Stimulated activated CD8-positive, alpha-beta memory T cell treated with anti-CD3 and anti-CD28 coated beads, Interleukin-4, amount 100 ng/mL, for 48 hours (primary cell): ENCODE measurements at regions not wholly inside any gene's neighbourhood (a gene's known extent, or its start where the extent isn't known, plus 50 kb on each side); places are given as distances from the start of the nearest gene placed in this dataset.
"Not testable (repeated sequence)": the region's sequence is repeated elsewhere in the genome, so short reads cannot be mapped to it uniquely, and the experiment has no call there.

Experiments
- DNase-seq: peaks from one replicate; pipeline ENCODE4 v3.0.0-alpha.2; 2020

DNA sequence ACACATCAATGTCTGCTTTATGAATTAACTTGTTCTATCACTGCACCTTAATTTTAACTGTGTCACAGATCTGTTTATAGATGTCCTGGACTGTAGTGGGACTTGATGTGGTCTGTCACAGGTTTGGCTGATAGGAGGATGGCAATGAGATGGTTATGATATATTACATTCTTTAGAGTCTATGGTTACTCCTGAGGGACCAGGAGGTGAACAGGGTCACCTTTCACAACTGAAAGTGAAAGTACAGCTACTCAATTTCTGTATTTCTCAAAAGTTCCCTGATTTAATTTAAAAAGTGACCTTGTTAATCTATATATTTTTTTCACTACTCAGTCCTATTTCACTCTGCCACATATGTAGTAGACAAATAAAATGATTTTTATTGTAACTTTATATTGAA, 1284.1 kb upstream of the GYPC start:
- no peak for DNase-seq

DNA sequence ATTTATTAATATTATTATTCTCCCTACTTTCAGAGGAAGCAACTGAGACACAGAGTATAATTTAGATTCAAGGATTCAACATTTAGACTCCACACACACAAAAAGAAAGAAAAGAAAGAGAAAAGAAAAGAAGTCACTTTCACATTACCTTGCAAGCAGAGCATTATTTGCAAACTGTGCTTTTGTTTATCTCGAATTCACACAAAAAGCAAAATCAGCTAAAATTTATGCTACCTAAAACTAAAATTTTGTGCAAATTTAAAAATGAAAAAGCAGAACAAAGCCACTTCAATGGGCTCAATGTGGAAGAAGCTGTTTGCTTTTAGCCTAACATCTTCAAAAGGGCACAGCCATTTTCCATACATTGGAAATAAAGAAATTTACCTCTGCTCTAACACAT, 1282.7 kb upstream of the GYPC start:
- DNase-seq = no peak

DNA sequence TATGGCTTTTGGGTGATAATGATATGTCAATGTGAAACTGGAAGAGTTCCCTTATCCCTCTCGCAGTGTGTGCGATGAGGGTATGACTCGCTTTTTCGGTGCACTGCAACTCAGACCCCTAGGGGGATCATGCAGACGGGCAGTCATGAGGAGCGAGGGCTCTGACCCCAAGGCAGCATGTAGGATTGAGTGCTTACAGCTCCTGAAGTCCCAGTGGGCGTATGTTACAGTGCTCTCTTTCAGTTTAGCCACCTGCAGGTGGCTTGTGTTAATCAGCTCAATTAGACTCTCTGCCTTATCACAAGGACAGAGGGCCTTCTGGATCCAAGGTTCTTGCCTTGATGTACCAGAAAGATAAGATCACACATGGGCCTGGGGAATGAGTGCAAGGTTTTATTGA, 1269.9 kb upstream of the GYPC start:
- no peak for DNase-seq

DNA sequence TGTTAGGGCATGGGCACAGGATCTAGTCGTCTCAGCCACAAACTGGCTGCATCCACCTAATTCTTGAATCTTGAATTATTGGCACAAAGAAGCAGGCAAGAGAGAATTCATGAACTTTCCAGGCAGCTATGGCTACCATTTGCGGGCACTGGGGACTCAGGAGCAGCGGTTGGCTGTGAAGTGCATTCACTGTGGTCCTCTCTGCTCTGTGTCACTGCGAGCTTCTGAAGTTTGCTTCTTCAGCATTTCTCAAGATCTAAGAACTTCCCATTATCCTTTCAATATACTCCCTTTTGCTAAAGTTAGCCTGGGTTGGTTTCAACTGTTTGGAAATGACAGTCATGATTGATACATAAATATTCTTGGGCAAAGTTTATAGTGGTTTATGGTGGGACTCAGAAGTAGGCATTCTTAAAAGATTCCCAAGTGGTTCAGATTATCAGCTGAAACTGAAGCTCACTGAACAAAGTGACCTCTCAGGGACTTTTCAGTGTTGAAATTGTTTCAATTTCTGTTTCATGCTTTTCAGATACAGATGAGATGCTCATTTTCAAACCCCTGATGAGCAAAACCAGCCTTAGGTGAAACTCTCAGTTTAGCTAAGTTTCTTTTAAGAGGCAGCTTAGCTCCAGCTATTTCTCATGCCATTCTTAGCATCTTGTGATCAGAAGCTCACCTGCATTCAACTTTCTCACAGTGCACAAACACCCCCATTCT, 1258.3 kb upstream of the GYPC start:
- DNase-seq = no peak

- DNase-seq = no peak
Measured at GRCh38 chr2:125398738-125399524, 1257.0 kb upstream of the GYPC start.

GRCh38 chr2:125405816-125406215, 1250.1 kb upstream of the GYPC start:
- DNase-seq = no peak

DNA sequence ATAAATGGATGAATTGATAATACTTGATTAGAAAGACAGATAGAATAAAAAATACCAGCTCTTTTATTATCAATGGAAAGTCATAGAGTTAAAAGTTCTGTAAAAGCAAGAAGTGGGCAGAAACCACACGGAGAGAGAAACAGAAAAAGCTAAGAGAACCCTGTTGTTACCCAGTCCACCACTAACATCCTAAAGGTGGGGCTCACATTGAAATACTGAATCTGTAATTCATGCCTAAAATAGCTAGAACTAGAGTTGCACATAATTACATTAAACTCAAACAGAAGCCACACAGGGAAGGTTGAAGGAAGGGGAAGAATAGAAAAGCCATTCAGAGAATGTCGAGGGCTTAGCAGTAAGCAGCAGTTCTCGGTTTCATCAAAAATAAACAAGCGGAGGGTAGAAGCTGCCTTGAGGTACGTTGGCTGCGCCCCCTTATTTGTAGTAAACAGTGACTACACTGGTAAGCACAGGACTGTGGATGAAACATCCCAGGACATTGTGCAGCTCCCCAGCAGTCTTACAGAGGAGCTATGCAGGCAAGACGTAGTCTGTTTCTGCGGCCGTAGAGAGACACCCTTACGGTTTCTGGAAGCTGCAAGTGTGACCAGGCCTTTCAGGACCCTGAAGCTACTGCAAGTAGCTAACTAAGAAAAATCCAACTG, 1247.0 kb upstream of the GYPC start:
- DNase-seq = no peak

DNA sequence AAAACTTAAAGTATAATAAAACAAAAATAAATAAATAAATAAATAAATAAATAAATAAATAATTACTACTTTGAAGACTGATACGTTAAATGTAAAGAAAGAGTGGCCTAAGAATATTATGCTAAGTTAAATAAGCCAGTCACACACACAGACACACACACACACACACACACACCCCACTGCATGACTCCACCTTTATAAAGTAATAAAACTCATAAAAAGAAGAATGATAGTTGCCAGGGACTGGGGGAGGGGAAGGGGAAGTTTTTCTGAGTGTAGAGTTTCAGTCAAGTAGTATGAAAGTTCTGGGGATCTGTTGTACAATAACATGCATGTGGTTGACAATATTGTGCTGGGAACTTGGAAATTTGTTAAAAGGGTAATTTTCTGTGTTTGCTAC, 1237.5 kb upstream of the GYPC start:
- no peak for DNase-seq

DNA sequence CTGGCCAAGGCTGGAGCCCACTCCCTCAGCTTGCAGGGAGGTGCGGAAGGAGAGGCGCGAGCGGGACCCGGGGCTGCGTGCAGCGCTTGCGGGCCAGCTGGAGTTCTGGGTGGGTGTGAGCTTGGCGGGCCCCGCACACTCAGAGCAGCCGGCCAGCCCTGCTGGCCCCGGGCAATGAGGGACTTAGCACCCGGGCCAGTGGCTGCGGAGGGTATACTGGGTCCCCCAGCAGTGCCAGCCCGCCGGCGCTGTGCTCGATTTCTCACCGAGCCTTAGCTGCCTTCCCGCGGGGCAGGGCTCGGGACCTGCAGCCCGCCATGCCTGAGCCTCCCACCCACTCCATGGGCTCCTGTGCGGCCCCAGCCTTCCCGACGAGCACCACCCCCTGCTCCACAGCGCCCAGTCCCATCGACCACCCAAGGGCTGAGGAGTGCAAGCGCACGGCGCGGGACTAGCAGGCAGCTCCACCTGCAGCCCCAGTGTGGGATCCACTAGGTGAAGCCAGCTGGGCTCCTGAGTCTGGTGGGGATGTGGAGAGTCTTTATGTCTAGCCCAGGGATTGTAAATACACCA, 1233.7 kb upstream of the GYPC start:
- not testable (repeated sequence) for DNase-seq

- no peak for DNase-seq
Measured at GRCh38 chr2:125424266-125424785, 1231.6 kb upstream of the GYPC start.

GRCh38 chr2:125427721-125428315, 1228.1 kb upstream of the GYPC start:
- DNase-seq = no peak

DNA sequence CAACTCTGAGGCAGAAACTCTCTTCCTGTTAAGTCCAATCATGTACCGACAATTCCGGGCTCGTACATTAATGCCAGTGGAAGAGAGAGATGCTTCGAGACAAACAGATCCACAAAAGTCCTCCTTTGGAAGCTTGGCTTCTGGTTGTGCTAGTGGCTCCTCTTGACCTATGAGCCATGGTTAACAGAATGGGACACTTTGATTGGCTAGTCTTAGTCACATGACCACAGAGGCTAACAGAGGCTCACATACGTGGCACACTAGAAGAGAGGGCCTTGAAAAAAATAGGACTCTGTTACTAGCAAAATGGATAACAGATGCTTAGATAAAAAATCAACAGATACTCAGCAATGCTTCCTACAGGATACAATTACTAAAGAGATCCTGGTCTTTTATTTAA, 1211.9 kb upstream of the GYPC start:
- DNase-seq = no peak

- DNase-seq = no peak
Measured at GRCh38 chr2:125445495-125445894, 1210.5 kb upstream of the GYPC start.

DNA sequence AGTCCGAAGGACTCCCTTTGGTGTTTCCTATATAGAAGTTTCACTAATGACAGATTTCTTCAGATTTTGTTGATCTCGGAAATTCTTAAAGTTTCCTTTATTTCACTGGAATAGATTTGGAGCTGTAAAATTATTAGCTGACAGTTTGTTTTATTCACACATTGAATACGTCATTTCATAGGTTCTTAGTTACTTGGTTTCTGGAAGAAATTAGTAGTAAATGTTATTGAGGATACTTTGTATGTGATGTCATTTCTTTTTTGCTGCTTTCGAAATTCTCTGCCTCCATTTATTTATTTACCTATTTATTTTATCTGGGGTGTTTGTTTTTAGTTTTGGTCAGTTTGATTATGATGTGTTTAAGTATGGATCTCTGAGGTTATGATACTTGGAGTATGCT, 1205.9 kb upstream of the GYPC start:
- DNase-seq = no peak

DNA sequence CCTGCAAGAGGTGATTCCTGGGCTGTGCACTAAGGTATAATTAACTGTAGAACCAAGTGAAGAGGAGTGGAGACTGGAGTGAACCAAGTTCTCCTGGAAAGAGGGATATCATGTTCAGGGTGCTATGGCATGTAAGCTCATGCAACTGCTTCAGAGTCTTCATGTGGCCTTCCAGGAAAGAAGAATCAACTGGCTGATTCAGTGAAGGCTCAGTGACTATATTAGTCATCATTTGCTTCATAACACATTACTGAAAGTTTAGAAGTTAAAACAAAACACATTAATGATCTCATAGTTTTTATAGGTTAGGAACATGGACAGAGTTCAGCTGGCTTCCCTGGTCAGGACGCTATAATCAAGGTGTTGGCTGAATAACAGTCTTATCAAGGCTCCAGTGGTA, 1200.8 kb upstream of the GYPC start:
- DNase-seq = no peak

DNA sequence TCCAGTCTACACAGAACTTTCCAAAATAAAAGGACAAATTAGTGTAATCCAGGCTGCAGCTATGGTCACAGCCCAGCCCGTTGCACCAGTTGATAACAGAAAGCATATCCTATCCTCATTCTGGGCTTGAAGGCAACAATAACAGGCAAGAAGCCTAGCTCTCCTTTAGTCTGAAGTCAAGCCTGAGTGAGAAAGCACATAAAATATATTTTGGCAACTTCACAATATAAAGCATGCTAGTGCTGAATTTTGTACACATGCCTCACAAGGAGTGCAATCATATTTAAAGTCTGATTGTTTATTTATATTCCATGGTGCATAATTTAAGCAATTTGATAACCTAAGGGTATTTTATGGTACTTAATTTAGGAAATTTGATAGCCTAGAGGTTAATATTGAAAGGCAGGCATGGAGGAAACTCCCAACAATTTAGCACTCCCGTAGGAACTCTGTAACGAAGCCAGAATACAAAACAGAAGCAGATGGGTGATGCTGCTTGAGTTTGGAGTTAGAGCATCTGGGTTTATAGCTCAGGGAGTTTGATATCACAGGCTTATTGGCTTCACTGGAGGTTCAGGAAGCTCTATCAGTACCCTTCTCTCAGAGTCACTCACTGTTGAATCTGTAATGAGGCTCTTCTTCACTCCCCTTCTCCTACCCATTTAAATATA, 1199.1 kb upstream of the GYPC start:
- no peak for DNase-seq

DNA sequence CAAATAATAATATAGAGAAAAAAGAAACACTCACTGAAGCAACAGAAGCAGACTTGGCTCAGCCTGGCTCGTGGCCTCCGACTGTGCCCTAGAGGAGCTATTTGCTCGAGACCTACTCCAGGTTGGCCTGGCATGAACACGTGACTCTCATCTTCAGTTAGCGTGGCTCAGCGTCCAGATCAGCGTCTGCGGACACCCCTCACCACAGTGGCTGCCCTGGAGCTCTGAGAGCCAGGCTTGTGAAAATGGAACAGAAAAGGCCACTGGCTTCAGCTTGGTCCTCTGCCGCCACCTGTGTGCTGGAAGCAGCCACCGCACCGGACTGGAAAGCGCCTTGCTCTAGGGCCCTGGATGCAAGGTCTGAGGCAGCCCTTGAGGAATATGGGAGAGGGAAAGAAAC, 1184.0 kb upstream of the GYPC start:
- DNase-seq = no peak

DNA sequence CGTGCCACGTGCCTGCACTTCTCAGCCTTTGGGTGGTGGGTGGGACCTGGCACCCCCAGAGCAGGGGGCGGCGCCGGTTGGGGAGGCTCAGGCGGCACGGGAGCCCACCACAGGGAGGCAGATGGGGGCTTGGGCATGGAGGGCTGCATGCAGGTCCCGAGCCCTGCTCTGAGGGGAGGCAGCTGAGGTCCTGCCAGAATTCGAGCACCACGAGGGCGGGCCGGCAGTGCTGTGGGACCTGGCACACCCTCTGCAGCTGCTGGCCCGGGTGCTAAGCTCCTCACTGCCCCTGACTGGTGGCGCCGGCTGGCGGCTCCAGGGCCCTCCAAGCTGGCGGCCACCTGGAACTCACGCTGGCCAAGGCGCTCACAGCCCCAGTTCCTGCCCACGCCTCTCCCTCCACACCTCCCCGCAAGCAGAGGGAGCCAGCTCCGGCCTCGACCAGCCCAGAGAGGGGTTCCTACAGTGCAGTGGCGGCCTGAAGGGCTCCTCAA, 1176.8 kb upstream of the GYPC start:
- no peak for DNase-seq

GRCh38 chr2:125490308-125490707, 1165.7 kb upstream of the GYPC start:
- no peak for DNase-seq

- DNase-seq = no peak
Measured at GRCh38 chr2:125491663-125492062, 1164.3 kb upstream of the GYPC start.

DNA sequence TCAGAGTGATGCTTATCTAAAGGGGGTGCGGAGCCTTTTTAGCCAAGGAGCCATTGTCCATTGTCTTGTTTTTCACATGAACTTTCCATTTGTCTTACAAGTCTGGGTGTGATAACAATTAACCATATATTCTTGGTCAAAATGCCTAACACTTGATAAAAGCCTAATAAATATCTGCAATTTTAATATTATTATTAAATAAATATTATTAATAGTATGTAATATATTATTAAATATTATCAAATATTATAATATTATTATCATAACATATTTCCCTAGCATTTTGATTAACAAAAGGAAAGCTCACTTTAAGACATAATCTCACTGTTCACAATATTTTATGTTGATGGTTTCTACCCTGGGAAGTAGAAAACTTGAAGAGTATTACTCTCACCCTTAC, 1143.6 kb upstream of the GYPC start:
- no peak for DNase-seq

- no peak for DNase-seq
Measured at GRCh38 chr2:125516496-125517109, 1139.4 kb upstream of the GYPC start.
